Endothelial cell of umbilical vein (primary cell): ENCODE measurements at regions not wholly inside any gene's neighbourhood (a gene's known extent, or its start where the extent isn't known, plus 50 kb on each side); places are given as distances from the start of the nearest gene placed in this dataset.

Experiments used
- BruUV-seq: library from RNA; stranded (reverse); fragments of 400-500 nt; replicated peaks from 2 replicates; lab custom pipeline; 2021; lab: Mats Ljungman, UMichigan
- CTCF ChIA-PET: fragments of 300-600, 350-600 bp; sonication (Branson Sonifier 250); formaldehyde crosslinking; loops from one replicate; lab custom pipeline; 2021; ENCODE audit warnings: antibody characterized with exemption, inconsistent platforms; lab: Charles Lee
- POLR2A ChIA-PET: fragments of 300-600, 350-600 bp; sonication (Branson Sonifier 250); formaldehyde crosslinking; loops from one replicate; lab custom pipeline; 2021; ENCODE audit warnings: antibody characterized with exemption, inconsistent platforms; lab: Charles Lee
- DNase-seq: peaks from one replicate; pipeline ENCODE4 v3.0.0-alpha.2; 2011; ENCODE audit warnings: low read depth, low spot score
- FAIRE-seq: peaks from 2 replicates; lab custom pipeline; 2011; peaks lifted over from hg19 to GRCh38; lab: Jason Lieb, UNC
- H2AFZ ChIP-seq: 2 replicates; pipeline ENCODE4 v1.6.0; 2012; ENCODE audit warnings: low read depth, low read length, control low read depth, inconsistent platforms
- H3K27ac ChIP-seq: 2 replicates; pipeline ENCODE4 v1.5.1; 2011; ENCODE audit warnings: low read depth, mild to moderate bottlenecking, control low read depth, low read length, moderate library complexity; ENCODE audit not compliant: insufficient read depth
- H3K27me3 ChIP-seq, 2 experiments: 2 replicates each; pipeline versions ENCODE4 v1.6.0 to v1.6.1; 2011; ENCODE audit warnings: low read length in 2 of 2, mixed read lengths in 1 of 2; ENCODE audit not compliant: control insufficient read depth in 2 of 2, insufficient read depth in 2 of 2
- H3K36me3 ChIP-seq, 2 experiments: 2 replicates in 1 of 2; 3 replicates in 1 of 2; pipeline ENCODE4 v1.5.1; 2011; ENCODE audit warnings: low read length in 2 of 2, mild to moderate bottlenecking in 1 of 2, moderate library complexity in 1 of 2; ENCODE audit not compliant: control insufficient read depth in 2 of 2, insufficient read depth in 2 of 2; ENCODE audit errors: extremely low read depth in 1 of 2
- H3K4me1 ChIP-seq: 3 replicates; pipeline ENCODE4 v1.5.1; 2011; ENCODE audit warnings: mild to moderate bottlenecking, low read length; ENCODE audit not compliant: control insufficient read depth, insufficient read depth; ENCODE audit errors: extremely low read depth
- H3K4me2 ChIP-seq: 2 replicates; pipeline ENCODE4 v1.6.1; 2011; ENCODE audit warnings: low read length, control low read depth, mixed read lengths; ENCODE audit not compliant: insufficient read depth
- H3K4me3 ChIP-seq, 3 experiments: fragments of 200-600 bp in 1 of 3; sonication (generic), shearing (Covaris generic) in 1 of 3; replicated peaks in 1 of 3; 2 replicates each; pipeline ENCODE4 v1.5.1; 2011 to 2016; ENCODE audit warnings: control low read depth in 3 of 3, low read length in 3 of 3, mild to moderate bottlenecking in 2 of 3, inconsistent platforms in 1 of 3, low read depth in 1 of 3, moderate library complexity in 1 of 3; ENCODE audit not compliant: insufficient read depth in 1 of 3
- H3K79me2 ChIP-seq: 2 replicates; pipeline ENCODE4 v1.6.0; 2012; ENCODE audit warnings: low read length, inconsistent platforms; ENCODE audit not compliant: control insufficient read depth, insufficient read depth
- H3K9ac ChIP-seq: replicated peaks from 2 replicates; pipeline ENCODE3; 2011; ENCODE audit warnings: low read length, control low read depth; ENCODE audit not compliant: insufficient read depth; ENCODE audit errors: extremely low read depth
- H3K9me1 ChIP-seq: replicated peaks from 3 replicates; pipeline ENCODE4 v1.6.0; 2011; ENCODE audit warnings: mild to moderate bottlenecking, low read length; ENCODE audit not compliant: control insufficient read depth, insufficient read depth; ENCODE audit errors: extremely low read depth
- H3K9me3 ChIP-seq: replicated peaks from 2 replicates; pipeline ENCODE4 v1.5.1; 2012; ENCODE audit warnings: low read length, inconsistent platforms; ENCODE audit not compliant: control insufficient read depth, insufficient read depth
- H4K20me1 ChIP-seq: replicated peaks from 2 replicates; pipeline ENCODE3; 2011; ENCODE audit warnings: mild to moderate bottlenecking, low read length; ENCODE audit not compliant: control insufficient read depth, insufficient read depth; ENCODE audit errors: extremely low read depth
- EZH2 ChIP-seq: IDR thresholded peaks from 2 replicates; pipeline ENCODE4 v1.6.1; 2012; ENCODE audit warnings: borderline replicate concordance, low read depth, mild to moderate bottlenecking, moderate library complexity, low read length, inconsistent platforms; ENCODE audit not compliant: severe bottlenecking
- FOS ChIP-seq: IDR thresholded peaks from 2 replicates; pipeline ENCODE4 v1.6.1; 2011; ENCODE audit warnings: mild to moderate bottlenecking, low read length, moderate library complexity, borderline replicate concordance; ENCODE audit not compliant: insufficient read depth
- GATA2 ChIP-seq: IDR thresholded peaks from 2 replicates; pipeline ENCODE4 v1.7.0; 2011; ENCODE audit warnings: low read depth, mild to moderate bottlenecking, moderate library complexity, mixed read lengths, low read length; ENCODE audit not compliant: insufficient read length, insufficient read depth
- JUN ChIP-seq: IDR thresholded peaks from 2 replicates; pipeline ENCODE4 v1.6.1; 2011; ENCODE audit warnings: borderline replicate concordance, low read depth; ENCODE audit not compliant: insufficient read length, insufficient read depth
- MYC ChIP-seq: IDR thresholded peaks from one replicate; pipeline ENCODE4 v1.6.1; 2011; ENCODE audit warnings: mild to moderate bottlenecking, low read depth, low read length
- POLR2A ChIP-seq: IDR thresholded peaks from 2 replicates; pipeline ENCODE4 v1.6.1; 2012; ENCODE audit warnings: low read depth, mild to moderate bottlenecking, control low read depth, low read length
- POLR2AphosphoS5 ChIP-seq: IDR thresholded peaks from 2 replicates; pipeline ENCODE4 v1.6.1; 2012; ENCODE audit warnings: low read depth, mild to moderate bottlenecking, control low read depth, low read length, moderate library complexity; ENCODE audit not compliant: insufficient read depth
- dilution Hi-C: fragments of 300-500 bp; cut with MboI; formaldehyde crosslinking; loops from one replicate; pipeline ENCODE4 v1.15.0; 2019; ENCODE audit warnings: low sequenced_read_pairs; ENCODE audit not compliant: extremely low pct_ligation_motif_present
- intact Hi-C: fragments of 100-400 bp; cut with micrococcal nuclease; formaldehyde crosslinking; loops from one replicate; pipeline ENCODE4 v1.10.0; 2022
- TF ChIP-seq, protein P1 (sequence below): IDR thresholded peaks from 2 replicates; pipeline ENCODE4 v1.6.1; 2011; ENCODE audit not compliant: insufficient read depth, insufficient read length
- TF ChIP-seq, protein P2 (sequence below), 2 donors: IDR thresholded peaks; 1 replicate in 1 of 2; 2 replicates in 1 of 2; pipeline ENCODE4 v1.5.1; 2011; ENCODE audit warnings: low read length in 2 of 2, mild to moderate bottlenecking in 2 of 2, moderate library complexity in 2 of 2, control low read depth in 1 of 2, inconsistent platforms in 1 of 2, low read depth in 1 of 2; ENCODE audit not compliant: insufficient read depth in 1 of 2; ENCODE audit errors: extremely low read depth in 1 of 2

DNA sequence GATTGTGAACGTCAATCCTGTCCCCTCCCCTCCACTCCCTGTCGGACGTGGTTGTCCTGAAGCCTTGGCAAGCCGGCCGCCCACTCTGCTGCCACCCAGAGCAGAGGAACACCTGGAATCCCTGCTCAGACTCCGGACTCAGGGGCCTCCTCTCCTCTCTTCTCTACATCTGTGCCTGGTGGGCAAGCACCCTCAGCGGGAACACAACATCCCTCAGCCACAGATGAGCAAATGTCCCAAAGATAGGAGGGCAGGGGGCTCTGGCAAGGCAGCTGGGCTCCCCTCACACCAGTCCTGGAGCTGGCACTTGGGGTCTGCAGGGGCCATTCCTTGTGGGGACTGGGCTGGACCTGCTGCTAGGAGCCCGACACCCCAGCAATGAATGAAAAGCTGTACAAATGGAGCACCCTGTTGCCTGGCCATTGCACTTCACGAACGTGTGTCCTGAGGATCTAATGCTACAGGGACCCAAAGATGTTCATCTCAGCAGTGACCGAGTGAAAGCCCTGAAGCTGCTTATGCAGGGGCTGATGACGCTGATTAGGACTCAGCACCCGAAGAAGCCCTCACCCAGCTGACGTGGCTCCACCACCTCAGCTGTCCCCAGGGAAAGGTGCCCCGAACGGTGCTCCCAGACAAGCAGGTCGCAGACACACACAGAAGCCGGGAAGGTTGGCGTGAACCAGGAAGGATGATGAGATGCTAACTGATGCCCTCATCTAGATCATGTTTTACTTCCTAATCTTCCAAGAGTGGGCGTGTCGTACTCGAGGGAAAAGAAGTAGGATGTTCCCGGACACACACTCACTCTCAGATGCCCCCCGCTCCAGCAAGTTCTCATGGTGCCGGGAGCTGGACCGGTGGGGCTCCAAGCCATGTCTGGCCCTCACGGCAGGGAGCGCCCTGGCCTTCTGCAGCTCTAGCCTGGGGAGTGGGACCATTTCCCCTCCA is 177.0 kb upstream of the PPP1R26 start:
- Histone ChIP-seq H3K9me1 (no peaks in the 10 kb centered on the region), H3K27me3 (no peaks in the 10 kb centered on the region), H4K20me1 (no peaks in the 10 kb centered on the region), H3K4me1 (no peaks in the 10 kb centered on the region), H3K36me3 (no peaks in the 10 kb centered on the region), H3K79me2 (no peaks in the 10 kb centered on the region), H3K4me2 (no peak overlapping the region), H3K9ac (no peak overlapping the region), H2AFZ (no peak overlapping the region), H3K4me3 (no peak overlapping the region), H3K27ac (no peak overlapping the region), H3K9me3 (no peaks in the 10 kb centered on the region)
- POLR2A ChIA-PET, result no interaction called here
- dilution Hi-C loops (no loop called here), intact Hi-C loops (no loop called here)
- DNase-seq (no peak), FAIRE-seq (no peak)
- TF ChIP-seq JUN, result no peak
- TF ChIP-seq MYC, result no peak
- TF ChIP-seq POLR2A, result no peak
- no peak for TF ChIP-seq FOS
- TF ChIP-seq, protein P1, sequence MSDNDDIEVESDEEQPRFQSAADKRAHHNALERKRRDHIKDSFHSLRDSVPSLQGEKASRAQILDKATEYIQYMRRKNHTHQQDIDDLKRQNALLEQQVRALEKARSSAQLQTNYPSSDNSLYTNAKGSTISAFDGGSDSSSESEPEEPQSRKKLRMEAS, result no peak
- TF ChIP-seq, protein P2, sequence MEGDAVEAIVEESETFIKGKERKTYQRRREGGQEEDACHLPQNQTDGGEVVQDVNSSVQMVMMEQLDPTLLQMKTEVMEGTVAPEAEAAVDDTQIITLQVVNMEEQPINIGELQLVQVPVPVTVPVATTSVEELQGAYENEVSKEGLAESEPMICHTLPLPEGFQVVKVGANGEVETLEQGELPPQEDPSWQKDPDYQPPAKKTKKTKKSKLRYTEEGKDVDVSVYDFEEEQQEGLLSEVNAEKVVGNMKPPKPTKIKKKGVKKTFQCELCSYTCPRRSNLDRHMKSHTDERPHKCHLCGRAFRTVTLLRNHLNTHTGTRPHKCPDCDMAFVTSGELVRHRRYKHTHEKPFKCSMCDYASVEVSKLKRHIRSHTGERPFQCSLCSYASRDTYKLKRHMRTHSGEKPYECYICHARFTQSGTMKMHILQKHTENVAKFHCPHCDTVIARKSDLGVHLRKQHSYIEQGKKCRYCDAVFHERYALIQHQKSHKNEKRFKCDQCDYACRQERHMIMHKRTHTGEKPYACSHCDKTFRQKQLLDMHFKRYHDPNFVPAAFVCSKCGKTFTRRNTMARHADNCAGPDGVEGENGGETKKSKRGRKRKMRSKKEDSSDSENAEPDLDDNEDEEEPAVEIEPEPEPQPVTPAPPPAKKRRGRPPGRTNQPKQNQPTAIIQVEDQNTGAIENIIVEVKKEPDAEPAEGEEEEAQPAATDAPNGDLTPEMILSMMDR (IDR thresholded peaks at IDR 0.05; ENCODE audit: extremely low read depth in 1 of 2, insufficient read depth in 1 of 2, low read depth in 1 of 2, low read length in 2 of 2), result no peak
- TF ChIP-seq EZH2, result no peak
- TF ChIP-seq POLR2AphosphoS5, result no peak
- TF ChIP-seq GATA2, result no peak
- BruUV-seq, result no TSS peak
- CTCF ChIA-PET, result no interaction called here
